ENCODE measurements at regions not wholly inside any gene's neighbourhood (a gene's known extent, or its start where the extent isn't known, plus 50 kb on each side); places are given as distances from the start of the nearest gene placed in this dataset.

- intact Hi-C loops (cut with DNase I): no loop called here
- DNase-seq (ENCODE audit: low spot score): no peak
Measured at GRCh38 chr5:155181542-155181941, 168.0 kb downstream of the KIF4B start.

DNA sequence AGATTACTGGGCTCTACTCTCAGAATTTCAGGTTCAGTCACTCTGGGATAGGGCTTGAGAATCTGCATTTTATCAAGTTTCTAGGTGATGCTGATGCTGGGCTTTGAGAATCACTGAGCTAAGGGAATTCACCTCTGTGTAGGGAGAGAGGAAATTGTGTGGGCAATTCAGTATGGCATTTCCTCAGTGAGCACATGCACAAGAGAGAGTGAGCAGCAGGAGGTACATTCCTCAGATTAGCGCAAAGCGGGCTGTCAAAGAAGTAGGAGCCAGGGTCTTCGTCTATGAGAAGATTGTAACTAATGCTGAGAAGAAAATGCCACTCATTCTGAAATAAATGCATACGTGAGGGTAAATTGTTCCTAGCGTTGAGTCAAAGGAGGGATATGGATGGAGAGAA is 175.9 kb downstream of the KIF4B start:
- intact Hi-C loops (cut with DNase I): no loop called here
- DNase-seq (ENCODE audit: low spot score): no peak

- intact Hi-C loops (cut with DNase I): no loop called here
- no peak for DNase-seq (ENCODE audit: low spot score)
Measured at GRCh38 chr5:155189981-155190380, 176.4 kb downstream of the KIF4B start.

GRCh38 chr5:155193029-155193428 is 179.5 kb downstream of the KIF4B start:
- intact Hi-C loops (cut with DNase I): loop anchor here (2.0 kb wide), 2 partner anchors 40 to 102 kb away; no protein-coding TSS in a partner anchor
- DNase-seq (ENCODE audit: low spot score): no peak

- intact Hi-C loops (cut with DNase I): loop anchor here (2.0 kb wide), 3 partner anchors 41 to 287 kb away; no protein-coding TSS in a partner anchor
- no peak for DNase-seq (ENCODE audit: low spot score)
Measured at GRCh38 chr5:155193483-155194107, 180.0 kb downstream of the KIF4B start.

- DNase-seq (ENCODE audit: low spot score): no peak
- intact Hi-C loops (cut with DNase I): no loop called here
Measured at GRCh38 chr5:155200608-155201007, 187.1 kb downstream of the KIF4B start.

DNA sequence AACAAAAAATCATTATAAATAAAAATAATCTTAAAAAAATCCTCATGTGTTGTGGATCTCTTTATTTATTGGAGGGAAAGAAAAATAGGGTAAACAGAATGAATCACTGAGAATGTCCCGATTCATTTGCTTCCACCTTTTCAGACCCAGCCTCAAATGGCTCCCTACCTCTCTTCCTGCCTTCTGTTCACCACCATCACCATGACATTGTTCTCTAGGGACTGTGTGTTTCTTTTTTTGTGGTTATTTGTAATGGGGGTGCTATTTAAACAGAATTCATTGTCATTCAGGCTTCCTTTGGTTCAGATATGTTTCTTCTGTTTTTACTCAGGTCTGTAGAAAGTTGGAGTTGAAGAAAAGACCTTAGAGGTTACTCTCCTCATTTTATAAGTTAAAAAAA is 198.2 kb downstream of the KIF4B start:
- intact Hi-C loops (cut with DNase I): no loop called here
- no peak for DNase-seq (ENCODE audit: low spot score)

- no peak for DNase-seq (ENCODE audit: low spot score)
- intact Hi-C loops (cut with DNase I): no loop called here
Measured at GRCh38 chr5:155222393-155222792, 208.8 kb downstream of the KIF4B start.

- intact Hi-C loops (cut with DNase I): no loop called here
- no peak for DNase-seq (ENCODE audit: low spot score)
Measured at GRCh38 chr5:155229135-155229534, 215.6 kb downstream of the KIF4B start.

DNA sequence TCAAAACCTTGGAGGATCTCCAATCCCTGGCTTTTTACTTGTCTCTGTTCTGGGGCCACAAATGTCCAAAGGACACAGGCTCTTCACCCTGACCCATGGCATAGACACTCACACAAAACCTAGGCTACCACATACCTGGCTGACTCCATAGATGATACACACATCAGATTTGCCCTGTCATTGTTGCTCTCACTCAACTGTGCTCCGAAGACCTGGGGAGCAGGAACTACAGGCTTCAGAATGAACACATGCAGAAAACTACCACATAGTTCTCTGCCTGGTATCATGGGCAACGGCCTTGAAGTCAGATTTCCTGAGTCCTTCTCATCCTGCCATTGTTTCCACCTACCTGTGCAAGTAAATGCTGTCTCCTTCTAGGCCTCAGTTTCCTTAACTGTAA is 226.2 kb downstream of the KIF4B start:
- DNase-seq (ENCODE audit: low spot score): no peak
- intact Hi-C loops (cut with DNase I): no loop called here

GRCh38 chr5:155250596-155250995 is 237.0 kb downstream of the KIF4B start:
- DNase-seq (ENCODE audit: low spot score): no peak
- intact Hi-C loops (cut with DNase I): loop anchor here (10.0 kb wide), 1 partner anchor 106 kb away; no protein-coding TSS in a partner anchor

DNA sequence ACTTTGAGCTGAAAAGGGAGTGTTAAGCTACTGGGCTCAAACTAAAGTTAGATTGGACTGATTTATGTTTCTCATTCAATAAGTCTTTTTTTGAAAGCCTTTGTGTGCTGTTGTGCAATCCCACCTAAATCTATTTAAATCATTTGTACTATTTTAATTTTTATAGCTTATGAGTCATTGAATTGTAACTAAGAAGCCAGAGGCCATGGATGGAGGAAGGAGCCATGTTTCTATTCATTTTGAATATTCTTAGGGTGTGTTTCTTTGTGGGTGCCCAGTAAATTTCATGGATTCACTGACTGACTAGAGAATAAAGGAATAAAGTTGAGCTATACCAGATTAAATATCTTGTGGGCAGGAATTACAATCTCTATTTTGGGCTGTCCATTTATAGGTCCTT is 238.5 kb downstream of the KIF4B start:
- intact Hi-C loops (cut with DNase I): loop anchor here (10.0 kb wide), 1 partner anchor 107 kb away; no protein-coding TSS in a partner anchor
- DNase-seq (ENCODE audit: low spot score): no peak

- intact Hi-C loops (cut with DNase I): loop anchor here (10.0 kb wide), 1 partner anchor 108 kb away; no protein-coding TSS in a partner anchor
- DNase-seq (ENCODE audit: low spot score): no peak
Measured at GRCh38 chr5:155252717-155253116, 239.2 kb downstream of the KIF4B start.

DNA sequence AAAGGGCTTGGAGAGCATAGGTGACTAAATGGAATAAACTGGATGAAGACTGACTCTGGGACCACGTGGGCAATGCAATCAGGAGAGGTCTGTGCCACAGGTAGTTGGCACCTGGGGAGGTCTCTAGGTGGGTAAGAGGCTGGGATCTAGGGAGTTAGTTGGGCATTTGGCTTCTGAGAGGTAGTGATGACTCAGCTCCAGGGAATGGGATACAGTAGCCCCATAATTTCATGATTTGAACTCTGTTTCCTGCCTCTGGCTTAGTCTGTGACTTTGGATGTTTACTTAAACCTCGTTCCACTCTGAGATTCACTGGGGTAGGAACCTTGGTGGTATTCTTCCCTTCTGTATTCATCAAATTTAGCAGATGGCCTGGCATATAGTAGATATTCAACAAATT is 240.8 kb downstream of the KIF4B start:
- intact Hi-C loops (cut with DNase I): loop anchor here (10.0 kb wide), 1 partner anchor 110 kb away; no protein-coding TSS in a partner anchor
- DNase-seq (ENCODE audit: low spot score): no peak

- intact Hi-C loops (cut with DNase I): loop anchor here (10.0 kb wide), 1 partner anchor 113 kb away; no protein-coding TSS in a partner anchor
- DNase-seq (ENCODE audit: low spot score): no peak
Measured at GRCh38 chr5:155258161-155258560, 244.6 kb downstream of the KIF4B start.

GRCh38 chr5:155259648-155260047 is 246.1 kb downstream of the KIF4B start:
- intact Hi-C loops (cut with DNase I): loop anchor here (10.0 kb wide), 1 partner anchor 115 kb away; no protein-coding TSS in a partner anchor
- DNase-seq (ENCODE audit: low spot score): no peak

- no peak for DNase-seq (ENCODE audit: low spot score)
- intact Hi-C loops (cut with DNase I): no loop called here
Measured at GRCh38 chr5:155260798-155261197, 247.2 kb downstream of the KIF4B start.

- intact Hi-C loops (cut with DNase I): no loop called here
Measured at GRCh38 chr5:155263381-155263780, 249.8 kb downstream of the KIF4B start.

DNA sequence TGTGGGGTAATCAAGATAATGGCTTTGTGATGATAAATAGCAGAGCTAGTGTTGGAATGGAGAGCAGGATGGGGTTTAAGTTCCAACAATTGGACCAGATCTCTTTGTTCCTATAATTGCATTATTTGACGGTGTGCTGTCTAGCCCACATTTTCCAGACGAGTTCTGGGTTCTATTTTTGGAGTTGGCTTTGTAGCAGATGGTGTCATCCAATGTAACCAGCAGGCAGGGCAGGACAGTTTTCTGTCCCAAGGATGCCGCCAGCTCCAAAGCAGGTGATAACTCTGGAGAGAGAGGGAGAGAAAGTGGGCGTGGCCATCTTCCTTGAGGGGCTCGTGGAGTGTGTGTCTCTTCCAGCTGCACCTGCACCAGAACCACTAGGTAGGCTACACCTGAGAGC is 251.3 kb downstream of the KIF4B start:
- DNase-seq (ENCODE audit: low spot score): no peak
- intact Hi-C loops (cut with DNase I): no loop called here

More at GRCh38 chr5:155263381-155263780, 249.8 kb downstream of the KIF4B start:
- DNase-seq (ENCODE audit: low spot score): no peak

- DNase-seq (ENCODE audit: low spot score): no peak
- intact Hi-C loops (cut with DNase I): no loop called here
Measured at GRCh38 chr5:155268770-155269425, 255.3 kb downstream of the KIF4B start.

DNA sequence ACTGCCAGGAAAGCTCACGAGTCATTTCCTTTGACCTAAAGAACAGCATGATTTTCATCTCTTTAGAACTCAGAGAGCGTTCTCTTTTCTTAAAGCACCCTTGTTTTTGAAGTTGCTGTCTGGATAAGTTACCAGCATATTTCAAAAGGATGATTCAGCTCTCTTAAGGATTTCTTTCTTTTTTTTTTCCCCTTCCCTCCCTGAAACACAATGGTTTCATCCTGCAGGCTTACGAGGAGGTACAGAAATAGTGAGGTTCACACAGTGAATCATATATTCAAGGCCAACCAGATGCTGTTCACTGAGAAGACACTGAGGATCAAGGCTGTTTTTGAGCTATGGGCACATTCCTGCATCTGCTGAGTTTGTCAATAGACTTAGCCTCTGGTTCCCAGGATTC is 257.2 kb downstream of the KIF4B start:
- intact Hi-C loops (cut with DNase I): no loop called here
- DNase-seq (ENCODE audit: low spot score): no peak

All from cardiac septum (tissue), 1 donor.